H1 (cell line): ENCODE measurements at regions not wholly inside any gene's neighbourhood (a gene's known extent, or its start where the extent isn't known, plus 50 kb on each side); places are given as distances from the start of the nearest gene placed in this dataset.

ENCODE experiments used
- CTCF ChIA-PET: fragments of 300-600 bp; sonication (Branson Sonifier 250); formaldehyde crosslinking; loops from one replicate; lab custom pipeline; 2021; ENCODE audit not compliant: partially characterized antibody; lab: Charles Lee
- POLR2A ChIA-PET: fragments of 300-600 bp; sonication (Branson Sonifier 250); formaldehyde crosslinking; loops from one replicate; lab custom pipeline; 2021; ENCODE audit warnings: inconsistent platforms; ENCODE audit not compliant: partially characterized antibody; lab: Charles Lee
- DNase-seq, 2 experiments: peaks; one replicate each; pipeline versions ENCODE4 v3.0.0 to v3.0.0-alpha.2; 2010 to 2022; ENCODE audit warnings: low spot score in 2 of 2, low read depth in 1 of 2, mixed read lengths in 1 of 2
- FAIRE-seq: peaks from 2 replicates; lab custom pipeline; 2011; peaks lifted over from hg19 to GRCh38; lab: Jason Lieb, UNC
- H2AFZ ChIP-seq: 2 replicates; pipeline ENCODE4 v1.8.1; 2012; ENCODE audit warnings: low read length, inconsistent platforms
- H2AK5ac ChIP-seq: 2 replicates; pipeline ENCODE4 v1.6.1; 2013; ENCODE audit warnings: low read depth, low read length
- H2BK120ac ChIP-seq: replicated peaks from 2 replicates; pipeline ENCODE3; 2013; ENCODE audit warnings: low read depth, low read length, inconsistent platforms
- H2BK12ac ChIP-seq: 2 replicates; pipeline ENCODE4 v1.6.1; 2013; ENCODE audit warnings: low read depth, low read length
- H2BK15ac ChIP-seq: 2 replicates; pipeline ENCODE4 v1.6.1; 2013; ENCODE audit warnings: low read length
- H2BK20ac ChIP-seq: 2 replicates; pipeline ENCODE4 v1.6.1; 2013; ENCODE audit warnings: low read length
- H2BK5ac ChIP-seq: 2 replicates; pipeline ENCODE4 v1.6.1; 2013; ENCODE audit warnings: low read depth, low read length
- H3K14ac ChIP-seq: 2 replicates; pipeline ENCODE4 v1.6.1; 2013; ENCODE audit warnings: inconsistent platforms; ENCODE audit not compliant: insufficient read length
- H3K18ac ChIP-seq: 2 replicates; pipeline ENCODE4 v1.6.1; 2013; ENCODE audit warnings: low read length; ENCODE audit errors: extremely low read depth
- H3K23ac ChIP-seq: 2 replicates; pipeline ENCODE4 v1.6.1; 2013; ENCODE audit warnings: inconsistent platforms; ENCODE audit not compliant: insufficient read length
- H3K23me2 ChIP-seq: 2 replicates; pipeline ENCODE4 v1.6.1; 2013; ENCODE audit warnings: low read depth, low read length
- H3K27ac ChIP-seq: 2 replicates; pipeline ENCODE4 v1.6.1; 2011; ENCODE audit warnings: low read depth, low read length, inconsistent platforms
- H3K27me3 ChIP-seq, 4 experiments: replicated peaks in 1 of 4; 1 replicate in 1 of 4; 2 replicates in 3 of 4; pipeline versions ENCODE4 v1.6.1 to v1.8.1; 2011 to 2013; ENCODE audit warnings: low read length in 3 of 4, mild to moderate bottlenecking in 3 of 4, inconsistent platforms in 2 of 4, mixed read lengths in 2 of 4, moderate library complexity in 1 of 4; ENCODE audit not compliant: control insufficient read depth in 3 of 4, insufficient read depth in 3 of 4; ENCODE audit errors: extremely low read depth in 1 of 4
- H3K36me3 ChIP-seq, 4 experiments: 2 replicates each; pipeline versions ENCODE4 v1.6.1 to v1.8.1; 2011 to 2013; ENCODE audit warnings: mild to moderate bottlenecking in 4 of 4, low read length in 3 of 4, moderate library complexity in 2 of 4, control low read depth in 1 of 4, inconsistent platforms in 1 of 4; ENCODE audit not compliant: insufficient read depth in 4 of 4, control insufficient read depth in 2 of 4
- H3K4ac ChIP-seq: replicated peaks from 2 replicates; pipeline ENCODE3; 2013; ENCODE audit warnings: low read length, low read depth, mixed read lengths, inconsistent platforms; ENCODE audit not compliant: insufficient read length
- H3K4me1 ChIP-seq, 4 experiments: replicated peaks in 1 of 4; 1 replicate in 1 of 4; 2 replicates in 3 of 4; pipeline versions ENCODE4 v1.6.1 to v1.8.1; 2011 to 2013; ENCODE audit warnings: low read length in 3 of 4, inconsistent platforms in 2 of 4, mixed read lengths in 1 of 4; ENCODE audit not compliant: insufficient read depth in 4 of 4, control insufficient read depth in 3 of 4
- H3K4me2 ChIP-seq, 2 experiments: 2 replicates each; pipeline versions ENCODE4 v1.6.1 to v1.8.1; 2011 to 2013; ENCODE audit warnings: low read depth in 2 of 2, low read length in 2 of 2, control low read depth in 1 of 2, inconsistent platforms in 1 of 2, mild to moderate bottlenecking in 1 of 2; ENCODE audit not compliant: insufficient read depth in 1 of 2
- H3K4me3 ChIP-seq, 4 experiments: fragments of 200-600, 300-600 bp in 1 of 4; sonication (generic), shearing (Covaris generic), sonication (Bioruptor Twin) in 1 of 4; 2 replicates each; pipeline versions ENCODE4 v1.5.1 to v1.8.1; 2011 to 2016; ENCODE audit warnings: low read length in 4 of 4, low read depth in 3 of 4, control low read depth in 2 of 4, inconsistent platforms in 2 of 4, mild to moderate bottlenecking in 2 of 4, mixed read lengths in 1 of 4, moderate library complexity in 1 of 4; ENCODE audit not compliant: insufficient read depth in 2 of 4; ENCODE audit errors: extremely low read depth in 1 of 4
- H3K56ac ChIP-seq: replicated peaks from 2 replicates; pipeline ENCODE3; 2013; ENCODE audit warnings: low read depth, mild to moderate bottlenecking, mixed read lengths, low read length, inconsistent platforms; ENCODE audit not compliant: insufficient read length
- H3K79me1 ChIP-seq: 2 replicates; pipeline ENCODE4 v1.6.1; 2013; ENCODE audit warnings: low read depth, low read length, control low read depth
- H3K79me2 ChIP-seq, 2 experiments: 2 replicates each; pipeline versions ENCODE4 v1.6.1 to v1.8.1; 2012 to 2013; ENCODE audit warnings: low read length in 2 of 2, mild to moderate bottlenecking in 2 of 2, inconsistent platforms in 1 of 2; ENCODE audit not compliant: insufficient read depth in 2 of 2, control insufficient read depth in 1 of 2
- H3K9ac ChIP-seq, 4 experiments: replicated peaks in 1 of 4; 1 replicate in 1 of 4; 2 replicates in 3 of 4; pipeline versions ENCODE4 v1.6.1 to v1.8.1; 2011 to 2013; ENCODE audit warnings: low read depth in 3 of 4, low read length in 3 of 4, control low read depth in 2 of 4, mild to moderate bottlenecking in 2 of 4, moderate library complexity in 2 of 4, inconsistent platforms in 1 of 4; ENCODE audit errors: extremely low read depth in 1 of 4
- H3K9me3 ChIP-seq, 2 experiments: 2 replicates each; pipeline versions ENCODE4 v1.6.1 to v1.8.1; 2012 to 2013; ENCODE audit warnings: mild to moderate bottlenecking in 2 of 2, moderate library complexity in 2 of 2, control low read depth in 1 of 2, inconsistent platforms in 1 of 2, low read depth in 1 of 2, low read length in 1 of 2, mixed read lengths in 1 of 2; ENCODE audit not compliant: insufficient read depth in 2 of 2
- H4K20me1 ChIP-seq, 2 experiments: replicated peaks in 1 of 2; 2 replicates each; pipeline versions ENCODE3 to v1.8.1; 2011 to 2013; ENCODE audit warnings: inconsistent platforms in 2 of 2, low read length in 2 of 2, mild to moderate bottlenecking in 1 of 2; ENCODE audit not compliant: insufficient read depth in 2 of 2, control insufficient read depth in 1 of 2
- H4K5ac ChIP-seq: 2 replicates; pipeline ENCODE4 v1.6.1; 2013; ENCODE audit warnings: low read length, low read depth, mixed read lengths, inconsistent platforms; ENCODE audit not compliant: insufficient read length
- H4K8ac ChIP-seq: 2 replicates; pipeline ENCODE4 v1.8.0; 2013; ENCODE audit warnings: mild to moderate bottlenecking, moderate library complexity, low read length, inconsistent platforms; ENCODE audit not compliant: insufficient read depth; ENCODE audit errors: extremely low read depth
- H4K91ac ChIP-seq: replicated peaks from 2 replicates; pipeline ENCODE3; 2013; ENCODE audit warnings: low read length, mixed read lengths, inconsistent platforms; ENCODE audit not compliant: insufficient read length
- POLR2AphosphoS5 ChIP-seq: IDR thresholded peaks from 2 replicates; pipeline ENCODE4 v1.6.1; 2011; ENCODE audit warnings: low read depth, low read length
- RAD21 ChIP-seq, 2 experiments: IDR thresholded peaks in 1 of 2; conservative IDR thresholded peaks in 1 of 2; 2 replicates each; pipeline ENCODE4 v1.6.1; 2011; ENCODE audit warnings: low read depth in 2 of 2, low read length in 2 of 2, improper control_type of control experiment in 1 of 2, inconsistent platforms in 1 of 2, mild to moderate bottlenecking in 1 of 2, moderate library complexity in 1 of 2
- SP4 ChIP-seq: IDR thresholded peaks from 2 replicates; pipeline ENCODE4 v1.6.1; 2012; ENCODE audit warnings: low read length, inconsistent platforms
- WGBS, 2 experiments: shearing (Covaris generic) in 1 of 2; methylation state at CpG; one replicate each; pipeline versions ENCODE4 v1.1.6 to v1.1.7; 2013 to 2015; ENCODE audit warnings: low lambda C conversion rate in 2 of 2, mixed read lengths in 2 of 2, inconsistent platforms in 1 of 2, low coverage in 1 of 2, missing lambda C conversion rate in 1 of 2; ENCODE audit not compliant: insufficient replicate concordance in 2 of 2, insufficient coverage in 1 of 2, insufficient read length in 1 of 2; ENCODE audit errors: extremely low coverage in 1 of 2, missing lambda C conversion rate in 1 of 2; 5-methylcytosine and 5-hydroxymethylcytosine counted together

DNA sequence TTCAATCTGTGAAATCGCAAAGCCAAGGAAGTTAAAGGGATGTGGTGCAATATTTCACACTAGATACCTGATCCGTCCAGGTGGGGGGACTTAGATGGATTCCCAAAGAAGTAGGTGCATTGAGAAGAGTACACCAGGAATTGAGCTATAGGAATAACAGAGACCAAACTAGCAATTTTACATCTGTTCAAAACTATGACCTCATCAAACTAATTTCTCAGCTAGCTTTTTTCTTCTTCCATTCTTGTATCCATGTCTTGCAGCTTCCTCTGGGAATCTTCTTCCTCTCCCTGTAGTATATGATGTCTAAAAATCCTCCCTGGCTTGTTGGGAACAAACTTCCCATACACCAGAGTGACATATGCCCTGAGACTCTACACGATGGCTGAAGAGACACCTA is 51.0 kb upstream of the PTPN13 start:
- Histone ChIP-seq H3K4me1 (no peaks in the 10 kb centered on the region), H2BK120ac (no peak overlapping the region), H3K23ac (no peak overlapping the region), H3K36me3 (no peaks in the 10 kb centered on the region), H3K9me3 (peaks cover 0 to 8% of the 10 kb centered on the region in 2 experiments; a peak in 1 of 4 replicates), H3K18ac (no peak overlapping the region), H3K23me2 (no peaks in the 10 kb centered on the region), H4K8ac (no peak overlapping the region), H3K4me3 (no peak overlapping the region), H2BK5ac (no peak overlapping the region), H3K4me2 (no peak overlapping the region), H4K20me1 (no peaks in the 10 kb centered on the region), H3K56ac (no peak overlapping the region), H3K79me1 (no peaks in the 10 kb centered on the region), H3K27me3 (no peaks in the 10 kb centered on the region), H2BK12ac (no peak overlapping the region), H3K4ac (no peak overlapping the region), H3K9ac (no peak overlapping the region), H2BK20ac (no peak overlapping the region), H3K27ac (no peak overlapping the region), H2BK15ac (no peak overlapping the region), H3K14ac (no peak overlapping the region), H2AK5ac (no peak overlapping the region), H4K91ac (no peak overlapping the region), H3K79me2 (no peaks in the 10 kb centered on the region), H4K5ac (no peak overlapping the region), H2AFZ (no peak overlapping the region)
- 72% methylated on average over 3 of the region's 3 CpGs; no CpG with 5 or more reads in 1 of the 2 experiments for WGBS, 2 experiments
- ChIA-PET POLR2A (no interaction called here), CTCF (interaction anchor here (0.8 to 1.2 kb wide), 5 partner anchors 9 to 46 kb away, joined by 3 to 6 read pairs (median 3); no protein-coding TSS in a partner anchor)
- FAIRE-seq, result no peak
- TF ChIP-seq RAD21 (IDR thresholded peaks at IDR 0.05 in 1 of 2, conservative IDR thresholded peaks at IDR 0.05 in 1 of 2; ENCODE audit: low read depth in 2 of 2, low read length in 2 of 2), result no peak
- no peak for TF ChIP-seq POLR2AphosphoS5
- TF ChIP-seq SP4, result no peak
- no peak for DNase-seq
